HG03135 (cell line): ENCODE measurements at regions not wholly inside any gene's neighbourhood (a gene's known extent, or its start where the extent isn't known, plus 50 kb on each side); places are given as distances from the start of the nearest gene placed in this dataset.

ENCODE experiments used
- ATAC-seq: cut with Tn5 transposase; IDR thresholded peaks from one replicate; pipeline ENCODE4 v1.9.1; 2021; ENCODE audit warnings: mild to moderate bottlenecking, moderate library complexity; ENCODE audit not compliant: unreplicated experiment

GRCh38 chr4:83809581-83809980 is 273.7 kb downstream of the GPAT3 start:
- no peak for ATAC-seq

GRCh38 chr4:83793481-83793880 is 257.6 kb downstream of the GPAT3 start:
- ATAC-seq = no peak

GRCh38 chr4:83785891-83786290 is 250.0 kb downstream of the GPAT3 start:
- no peak for ATAC-seq

- ATAC-seq = no peak
Observed at GRCh38 chr4:83783215-83783614, 247.3 kb downstream of the GPAT3 start.

- ATAC-seq = no peak
Observed at GRCh38 chr4:83782591-83782990, 246.7 kb downstream of the GPAT3 start.

- ATAC-seq = no peak
Observed at GRCh38 chr4:83781434-83781833, 245.5 kb downstream of the GPAT3 start.

GRCh38 chr4:83780053-83780733 is 244.3 kb downstream of the GPAT3 start:
- no peak for ATAC-seq

GRCh38 chr4:83779103-83780052 is 243.5 kb downstream of the GPAT3 start:
- no peak for ATAC-seq

- ATAC-seq = no peak
Observed at GRCh38 chr4:83772685-83773084, 236.8 kb downstream of the GPAT3 start.

GRCh38 chr4:83771113-83771705 is 235.3 kb downstream of the GPAT3 start:
- ATAC-seq = no peak

- no peak for ATAC-seq
Observed at GRCh38 chr4:83768146-83768545, 232.2 kb downstream of the GPAT3 start.

GRCh38 chr4:83767067-83767466 is 231.2 kb downstream of the GPAT3 start:
- no peak for ATAC-seq

- no peak for ATAC-seq
Observed at GRCh38 chr4:83759611-83760010, 223.7 kb downstream of the GPAT3 start.

GRCh38 chr4:83758285-83758684 is 222.4 kb downstream of the GPAT3 start:
- ATAC-seq = no peak

GRCh38 chr4:83757121-83757621 is 221.3 kb downstream of the GPAT3 start:
- no peak for ATAC-seq

- no peak for ATAC-seq
Observed at GRCh38 chr4:83753260-83753659, 217.4 kb downstream of the GPAT3 start.

- no peak for ATAC-seq
Observed at GRCh38 chr4:83751336-83751949, 215.5 kb downstream of the GPAT3 start.

- no peak for ATAC-seq
Observed at GRCh38 chr4:83748711-83749110, 212.8 kb downstream of the GPAT3 start.

GRCh38 chr4:83738895-83739294 is 203.0 kb downstream of the GPAT3 start:
- no peak for ATAC-seq

GRCh38 chr4:83734576-83734975 is 198.7 kb downstream of the GPAT3 start:
- ATAC-seq = no peak

- no peak for ATAC-seq
Observed at GRCh38 chr4:83732114-83732635, 196.3 kb downstream of the GPAT3 start.
